SK-N-SH treated with all-trans-retinoic acid at 6 μM for 48 hours (cell line): ENCODE measurements at regions not wholly inside any gene's neighbourhood (a gene's known extent, or its start where the extent isn't known, plus 50 kb on each side); places are given as distances from the start of the nearest gene placed in this dataset.

Experiments
- ATAC-seq: fragments of 200-7000 bp; cut with Tn5 transposase; 3 replicates; pipeline ENCODE4 v1.9.1; 2020; ENCODE audit warnings: mild to moderate bottlenecking, moderate library complexity
- ARNTL ChIP-seq: fragments of 450-650 bp; formaldehyde crosslinking; IDR thresholded peaks from 2 replicates; pipeline ENCODE4 v1.5.0; 2020; ENCODE audit warnings: low read depth, mild to moderate bottlenecking, moderate library complexity, borderline replicate concordance
- BACH2 ChIP-seq: fragments of 250-450 bp; sonication (Bioruptor Pico); IDR thresholded peaks from 2 replicates; pipeline ENCODE4 v1.9.0; 2021; ENCODE audit warnings: mild to moderate bottlenecking, borderline replicate concordance
- CSDC2 ChIP-seq: fragments of 250-450 bp; sonication (Bioruptor Pico); IDR thresholded peaks from 2 replicates; pipeline ENCODE4 v1.5.0; 2020; ENCODE audit warnings: mild to moderate bottlenecking, moderate library complexity
- ESRRG ChIP-seq: fragments of 250-450 bp; sonication (Bioruptor Pico); IDR thresholded peaks from 2 replicates; pipeline ENCODE4 v1.6.1; 2021; ENCODE audit warnings: mild to moderate bottlenecking
- GLIS3 ChIP-seq: fragments of 250-450 bp; sonication (Bioruptor Pico); IDR thresholded peaks from 2 replicates; pipeline ENCODE4 v1.5.0; 2020; ENCODE audit warnings: mild to moderate bottlenecking, moderate library complexity
- ISL1 ChIP-seq: fragments of 250-450 bp; sonication (Bioruptor Pico); IDR thresholded peaks from 2 replicates; pipeline ENCODE4 v2.1.2; 2022; ENCODE audit warnings: mild to moderate bottlenecking, moderate library complexity
- PPARA ChIP-seq: fragments of 250-450 bp; sonication (Bioruptor Pico); IDR thresholded peaks from 2 replicates; pipeline ENCODE4 v1.5.0; 2020; ENCODE audit warnings: mild to moderate bottlenecking, borderline replicate concordance
- RARB ChIP-seq: fragments of 250-450 bp; sonication (Bioruptor Pico); IDR thresholded peaks from 2 replicates; pipeline ENCODE4 v1.8.0; 2021; ENCODE audit warnings: mild to moderate bottlenecking, moderate library complexity
- SNAI2 ChIP-seq: fragments of 250-450 bp; sonication (Bioruptor Pico); IDR thresholded peaks from 2 replicates; pipeline ENCODE4 v1.5.0; 2020; ENCODE audit warnings: mild to moderate bottlenecking, moderate library complexity
- TCF4 ChIP-seq: fragments of 250-450 bp; sonication (Bioruptor Pico); IDR thresholded peaks from 2 replicates; pipeline ENCODE4 v1.8.0; 2021; ENCODE audit warnings: mild to moderate bottlenecking, moderate library complexity, borderline replicate concordance
- TOX ChIP-seq: fragments of 250-450 bp; sonication (Bioruptor Pico); IDR thresholded peaks from 2 replicates; pipeline ENCODE4 v1.8.0; 2021; ENCODE audit warnings: mild to moderate bottlenecking, moderate library complexity, borderline replicate concordance
- ZC3H10 ChIP-seq: fragments of 250-450 bp; sonication (Bioruptor Pico); IDR thresholded peaks from 2 replicates; pipeline ENCODE4 v1.5.1; 2021; ENCODE audit warnings: mild to moderate bottlenecking, moderate library complexity
- ZFP3 ChIP-seq: fragments of 250-450 bp; sonication (Bioruptor Pico); IDR thresholded peaks from 2 replicates; pipeline ENCODE4 v1.5.0; 2020; ENCODE audit warnings: mild to moderate bottlenecking, moderate library complexity
- ZFP30 ChIP-seq: fragments of 450-650 bp; formaldehyde crosslinking; IDR thresholded peaks from 2 replicates; pipeline ENCODE4 v1.5.0; 2022; ENCODE audit warnings: mild to moderate bottlenecking, moderate library complexity
- ZNF565 ChIP-seq: fragments of 450-650 bp; formaldehyde crosslinking; conservative IDR thresholded peaks from 2 replicates; pipeline ENCODE4 v1.5.0; 2020; ENCODE audit warnings: low read depth, mild to moderate bottlenecking, moderate library complexity
- ZNF70 ChIP-seq: fragments of 450-650 bp; formaldehyde crosslinking; IDR thresholded peaks from 2 replicates; pipeline ENCODE4 v1.5.0; 2020; ENCODE audit warnings: mild to moderate bottlenecking, moderate library complexity
- ZNF8 ChIP-seq: fragments of 450-650 bp; formaldehyde crosslinking; IDR thresholded peaks from 2 replicates; pipeline ENCODE4 v1.5.0; 2020; ENCODE audit warnings: mild to moderate bottlenecking, moderate library complexity
- TF ChIP-seq, protein P1 (sequence below): fragments of 250-450 bp; sonication (Bioruptor Pico); IDR thresholded peaks from 2 replicates; pipeline ENCODE4 v1.5.1; 2021; ENCODE audit warnings: mild to moderate bottlenecking, moderate library complexity
- TF ChIP-seq, protein P2 (sequence below): fragments of 250-450 bp; sonication (Bioruptor Pico); IDR thresholded peaks from 2 replicates; pipeline ENCODE4 v1.8.0; 2021; ENCODE audit warnings: low read depth, mild to moderate bottlenecking, moderate library complexity, borderline replicate concordance
- TF ChIP-seq, protein P3 (sequence below): fragments of 250-450 bp; sonication (Bioruptor Pico); IDR thresholded peaks from 2 replicates; pipeline ENCODE4 v1.5.1; 2020; ENCODE audit warnings: low read depth, mild to moderate bottlenecking, moderate library complexity
- TF ChIP-seq, protein P4 (sequence below): fragments of 250-450 bp; sonication (Bioruptor Pico); IDR thresholded peaks from 2 replicates; pipeline ENCODE4 v1.8.0; 2020; ENCODE audit warnings: mild to moderate bottlenecking, moderate library complexity, borderline replicate concordance
- TF ChIP-seq, protein P5 (sequence below): fragments of 250-450 bp; sonication (Bioruptor Pico); IDR thresholded peaks from 2 replicates; pipeline ENCODE4 v1.5.0; 2020; ENCODE audit warnings: mild to moderate bottlenecking, moderate library complexity

DNA sequence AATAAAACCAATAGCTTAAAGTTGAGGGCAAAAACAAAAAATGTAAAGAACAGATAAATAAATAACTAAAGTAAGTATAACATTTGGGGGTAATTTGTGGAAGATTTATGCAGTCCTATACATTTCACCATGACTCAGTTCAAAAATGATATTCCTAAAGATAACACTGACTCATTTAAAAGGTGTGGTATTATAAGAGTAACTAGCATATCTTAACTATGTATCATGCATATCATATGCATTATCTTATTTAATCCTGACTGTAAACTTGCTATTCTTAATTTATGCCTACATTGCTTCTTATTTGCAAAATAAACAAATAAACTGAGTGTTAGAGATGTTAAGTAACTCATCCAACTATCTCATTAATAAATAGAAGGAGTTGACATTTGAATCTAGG lies 726.5 kb upstream of the PKDCC start:
- no peak for ATAC-seq
- TF ChIP-seq TCF4 (CRISPR knock-in tag) (no peak), ZNF565 (CRISPR knock-in tag) (no peak), PPARA (CRISPR knock-in tag) (no peak), ZNF8 (CRISPR knock-in tag) (no peak), ZFP3 (CRISPR knock-in tag) (no peak), BACH2 (CRISPR knock-in tag) (no peak), GLIS3 (no peak), TOX (CRISPR knock-in tag) (no peak), ESRRG (CRISPR knock-in tag) (no peak), ISL1 (CRISPR knock-in tag) (no peak), RARB (CRISPR knock-in tag) (no peak), ZNF70 (CRISPR knock-in tag) (no peak), CSDC2 (CRISPR knock-in tag) (no peak), ARNTL (no peak), SNAI2 (CRISPR knock-in tag) (no peak), ZFP30 (CRISPR knock-in tag) (no peak)
- TF ChIP-seq, protein P1, sequence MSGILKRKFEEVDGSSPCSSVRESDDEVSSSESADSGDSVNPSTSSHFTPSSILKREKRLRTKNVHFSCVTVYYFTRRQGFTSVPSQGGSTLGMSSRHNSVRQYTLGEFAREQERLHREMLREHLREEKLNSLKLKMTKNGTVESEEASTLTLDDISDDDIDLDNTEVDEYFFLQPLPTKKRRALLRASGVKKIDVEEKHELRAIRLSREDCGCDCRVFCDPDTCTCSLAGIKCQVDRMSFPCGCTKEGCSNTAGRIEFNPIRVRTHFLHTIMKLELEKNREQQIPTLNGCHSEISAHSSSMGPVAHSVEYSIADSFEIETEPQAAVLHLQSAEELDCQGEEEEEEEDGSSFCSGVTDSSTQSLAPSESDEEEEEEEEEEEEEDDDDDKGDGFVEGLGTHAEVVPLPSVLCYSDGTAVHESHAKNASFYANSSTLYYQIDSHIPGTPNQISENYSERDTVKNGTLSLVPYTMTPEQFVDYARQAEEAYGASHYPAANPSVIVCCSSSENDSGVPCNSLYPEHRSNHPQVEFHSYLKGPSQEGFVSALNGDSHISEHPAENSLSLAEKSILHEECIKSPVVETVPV (CRISPR knock-in tag), result no peak
- TF ChIP-seq, protein P2, sequence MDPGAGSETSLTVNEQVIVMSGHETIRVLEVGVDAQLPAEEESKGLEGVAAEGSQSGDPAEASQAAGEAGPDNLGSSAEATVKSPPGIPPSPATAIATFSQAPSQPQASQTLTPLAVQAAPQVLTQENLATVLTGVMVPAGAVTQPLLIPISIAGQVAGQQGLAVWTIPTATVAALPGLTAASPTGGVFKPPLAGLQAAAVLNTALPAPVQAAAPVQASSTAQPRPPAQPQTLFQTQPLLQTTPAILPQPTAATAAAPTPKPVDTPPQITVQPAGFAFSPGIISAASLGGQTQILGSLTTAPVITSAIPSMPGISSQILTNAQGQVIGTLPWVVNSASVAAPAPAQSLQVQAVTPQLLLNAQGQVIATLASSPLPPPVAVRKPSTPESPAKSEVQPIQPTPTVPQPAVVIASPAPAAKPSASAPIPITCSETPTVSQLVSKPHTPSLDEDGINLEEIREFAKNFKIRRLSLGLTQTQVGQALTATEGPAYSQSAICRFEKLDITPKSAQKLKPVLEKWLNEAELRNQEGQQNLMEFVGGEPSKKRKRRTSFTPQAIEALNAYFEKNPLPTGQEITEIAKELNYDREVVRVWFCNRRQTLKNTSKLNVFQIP, result no peak
- TF ChIP-seq, protein P3, sequence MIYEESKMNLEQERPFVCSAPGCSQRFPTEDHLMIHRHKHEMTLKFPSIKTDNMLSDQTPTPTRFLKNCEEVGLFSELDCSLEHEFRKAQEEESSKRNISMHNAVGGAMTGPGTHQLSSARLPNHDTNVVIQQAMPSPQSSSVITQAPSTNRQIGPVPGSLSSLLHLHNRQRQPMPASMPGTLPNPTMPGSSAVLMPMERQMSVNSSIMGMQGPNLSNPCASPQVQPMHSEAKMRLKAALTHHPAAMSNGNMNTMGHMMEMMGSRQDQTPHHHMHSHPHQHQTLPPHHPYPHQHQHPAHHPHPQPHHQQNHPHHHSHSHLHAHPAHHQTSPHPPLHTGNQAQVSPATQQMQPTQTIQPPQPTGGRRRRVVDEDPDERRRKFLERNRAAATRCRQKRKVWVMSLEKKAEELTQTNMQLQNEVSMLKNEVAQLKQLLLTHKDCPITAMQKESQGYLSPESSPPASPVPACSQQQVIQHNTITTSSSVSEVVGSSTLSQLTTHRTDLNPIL (CRISPR knock-in tag), result no peak
- TF ChIP-seq, protein P4, sequence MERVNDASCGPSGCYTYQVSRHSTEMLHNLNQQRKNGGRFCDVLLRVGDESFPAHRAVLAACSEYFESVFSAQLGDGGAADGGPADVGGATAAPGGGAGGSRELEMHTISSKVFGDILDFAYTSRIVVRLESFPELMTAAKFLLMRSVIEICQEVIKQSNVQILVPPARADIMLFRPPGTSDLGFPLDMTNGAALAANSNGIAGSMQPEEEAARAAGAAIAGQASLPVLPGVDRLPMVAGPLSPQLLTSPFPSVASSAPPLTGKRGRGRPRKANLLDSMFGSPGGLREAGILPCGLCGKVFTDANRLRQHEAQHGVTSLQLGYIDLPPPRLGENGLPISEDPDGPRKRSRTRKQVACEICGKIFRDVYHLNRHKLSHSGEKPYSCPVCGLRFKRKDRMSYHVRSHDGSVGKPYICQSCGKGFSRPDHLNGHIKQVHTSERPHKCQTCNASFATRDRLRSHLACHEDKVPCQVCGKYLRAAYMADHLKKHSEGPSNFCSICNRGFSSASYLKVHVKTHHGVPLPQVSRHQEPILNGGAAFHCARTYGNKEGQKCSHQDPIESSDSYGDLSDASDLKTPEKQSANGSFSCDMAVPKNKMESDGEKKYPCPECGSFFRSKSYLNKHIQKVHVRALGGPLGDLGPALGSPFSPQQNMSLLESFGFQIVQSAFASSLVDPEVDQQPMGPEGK, result no peak

DNA sequence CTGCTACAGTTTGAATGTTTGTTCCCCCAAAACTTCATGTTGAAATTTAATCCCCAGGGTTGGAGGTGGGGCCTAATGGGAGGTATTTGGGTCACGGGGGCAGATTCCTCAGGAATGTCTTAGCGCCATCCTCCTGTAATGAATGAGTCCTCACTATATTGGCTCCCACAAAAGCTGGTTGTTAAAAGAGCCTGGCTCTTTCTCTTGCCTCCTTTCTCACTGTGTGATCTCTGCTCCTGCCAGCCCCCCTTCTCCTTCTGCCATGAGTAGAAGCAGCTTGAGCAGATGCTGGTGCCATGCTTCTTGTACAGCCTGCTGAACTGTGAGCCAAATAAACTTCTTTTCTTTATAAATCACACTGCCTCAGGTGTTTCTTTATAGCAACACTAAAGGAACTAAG lies 721.0 kb upstream of the PKDCC start:
- TF ChIP-seq ZNF565 (CRISPR knock-in tag), result no peak
- TF ChIP-seq ARNTL, result no peak
- no peak for TF ChIP-seq ZFP3 (CRISPR knock-in tag)
- TF ChIP-seq ISL1 (CRISPR knock-in tag), result no peak
- TF ChIP-seq, protein P1 (CRISPR knock-in tag), result no peak
- TF ChIP-seq, all 23 proteins: peak for 0
- ATAC-seq, result no peak

DNA sequence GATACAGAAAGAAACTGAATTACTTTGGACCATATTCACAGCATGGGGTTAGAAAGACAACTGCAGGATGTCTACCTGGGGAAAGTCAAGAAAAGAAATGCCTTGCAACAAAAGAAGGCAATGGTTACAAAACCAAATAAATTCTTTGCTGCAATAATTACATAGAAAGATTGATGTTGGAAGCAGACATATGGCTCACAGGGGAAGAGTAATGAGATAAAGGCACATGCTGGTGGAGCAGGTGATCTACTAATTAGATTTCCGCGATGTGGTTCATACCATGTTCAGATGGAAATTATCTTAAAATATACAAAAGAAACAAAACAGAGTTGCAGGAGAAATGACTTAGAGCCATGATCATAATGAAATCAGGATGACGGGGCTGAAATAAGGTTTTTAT lies 718.8 kb upstream of the PKDCC start:
- no peak for TF ChIP-seq ZNF70 (CRISPR knock-in tag)
- no peak for TF ChIP-seq ZC3H10 (CRISPR knock-in tag)
- TF ChIP-seq ISL1 (CRISPR knock-in tag), result peak; percentile 48
- TF ChIP-seq, protein P5, sequence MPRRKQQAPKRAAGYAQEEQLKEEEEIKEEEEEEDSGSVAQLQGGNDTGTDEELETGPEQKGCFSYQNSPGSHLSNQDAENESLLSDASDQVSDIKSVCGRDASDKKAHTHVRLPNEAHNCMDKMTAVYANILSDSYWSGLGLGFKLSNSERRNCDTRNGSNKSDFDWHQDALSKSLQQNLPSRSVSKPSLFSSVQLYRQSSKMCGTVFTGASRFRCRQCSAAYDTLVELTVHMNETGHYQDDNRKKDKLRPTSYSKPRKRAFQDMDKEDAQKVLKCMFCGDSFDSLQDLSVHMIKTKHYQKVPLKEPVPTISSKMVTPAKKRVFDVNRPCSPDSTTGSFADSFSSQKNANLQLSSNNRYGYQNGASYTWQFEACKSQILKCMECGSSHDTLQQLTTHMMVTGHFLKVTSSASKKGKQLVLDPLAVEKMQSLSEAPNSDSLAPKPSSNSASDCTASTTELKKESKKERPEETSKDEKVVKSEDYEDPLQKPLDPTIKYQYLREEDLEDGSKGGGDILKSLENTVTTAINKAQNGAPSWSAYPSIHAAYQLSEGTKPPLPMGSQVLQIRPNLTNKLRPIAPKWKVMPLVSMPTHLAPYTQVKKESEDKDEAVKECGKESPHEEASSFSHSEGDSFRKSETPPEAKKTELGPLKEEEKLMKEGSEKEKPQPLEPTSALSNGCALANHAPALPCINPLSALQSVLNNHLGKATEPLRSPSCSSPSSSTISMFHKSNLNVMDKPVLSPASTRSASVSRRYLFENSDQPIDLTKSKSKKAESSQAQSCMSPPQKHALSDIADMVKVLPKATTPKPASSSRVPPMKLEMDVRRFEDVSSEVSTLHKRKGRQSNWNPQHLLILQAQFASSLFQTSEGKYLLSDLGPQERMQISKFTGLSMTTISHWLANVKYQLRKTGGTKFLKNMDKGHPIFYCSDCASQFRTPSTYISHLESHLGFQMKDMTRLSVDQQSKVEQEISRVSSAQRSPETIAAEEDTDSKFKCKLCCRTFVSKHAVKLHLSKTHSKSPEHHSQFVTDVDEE (CRISPR knock-in tag), result peak; percentile 32; the same call in 1 of the 2 replicates
- 0 out of 2 replicates have a peak, but pooled peaks have one; percentile 63 for TF ChIP-seq SNAI2 (CRISPR knock-in tag)

More for the DNA sequence above, 718.8 kb upstream of the PKDCC start:
- no peak for ATAC-seq
